Cardiac fibroblast (primary cell): ENCODE measurements at regions not wholly inside any gene's neighbourhood (a gene's known extent, or its start where the extent isn't known, plus 50 kb on each side); places are given as distances from the start of the nearest gene placed in this dataset.

ENCODE experiments used
- DNase-seq, 2 donors: peaks; one replicate each; pipeline versions ENCODE4 v3.0.0 to v3.0.0-alpha.2; 2010; ENCODE audit warnings: low read depth in 2 of 2
- H3K4me3 ChIP-seq, 2 donors: replicated peaks in 1 of 2; 1 replicate in 1 of 2; 2 replicates in 1 of 2; pipeline ENCODE4 v1.5.1; 2011; ENCODE audit warnings: low read depth in 2 of 2, low read length in 2 of 2, mild to moderate bottlenecking in 2 of 2, moderate library complexity in 1 of 2
- TF ChIP-seq, protein P1 (sequence below): IDR thresholded peaks from one replicate; pipeline ENCODE4 v1.5.1; 2011; ENCODE audit warnings: low read depth, mild to moderate bottlenecking, low read length, inconsistent platforms

DNA sequence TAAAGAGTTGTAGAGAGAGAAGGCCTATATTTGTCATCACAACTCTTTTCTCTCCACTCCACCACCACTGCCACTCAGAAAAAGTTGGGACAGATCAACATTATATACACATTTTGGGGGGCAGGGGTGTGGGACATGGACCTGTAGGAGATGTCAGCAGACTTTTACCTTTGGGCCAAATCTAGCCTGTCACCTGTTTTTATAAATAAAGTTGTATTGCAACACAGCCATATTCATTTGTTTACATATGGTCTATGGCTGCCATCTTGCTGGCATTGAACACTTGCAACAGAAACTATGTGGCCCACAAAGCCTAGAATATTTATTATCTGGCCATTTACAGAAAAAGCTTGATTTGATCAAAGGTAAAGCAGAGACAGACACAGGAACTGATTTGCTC lies 250.7 kb downstream of the BTG1 start:
- TF ChIP-seq, protein P1, sequence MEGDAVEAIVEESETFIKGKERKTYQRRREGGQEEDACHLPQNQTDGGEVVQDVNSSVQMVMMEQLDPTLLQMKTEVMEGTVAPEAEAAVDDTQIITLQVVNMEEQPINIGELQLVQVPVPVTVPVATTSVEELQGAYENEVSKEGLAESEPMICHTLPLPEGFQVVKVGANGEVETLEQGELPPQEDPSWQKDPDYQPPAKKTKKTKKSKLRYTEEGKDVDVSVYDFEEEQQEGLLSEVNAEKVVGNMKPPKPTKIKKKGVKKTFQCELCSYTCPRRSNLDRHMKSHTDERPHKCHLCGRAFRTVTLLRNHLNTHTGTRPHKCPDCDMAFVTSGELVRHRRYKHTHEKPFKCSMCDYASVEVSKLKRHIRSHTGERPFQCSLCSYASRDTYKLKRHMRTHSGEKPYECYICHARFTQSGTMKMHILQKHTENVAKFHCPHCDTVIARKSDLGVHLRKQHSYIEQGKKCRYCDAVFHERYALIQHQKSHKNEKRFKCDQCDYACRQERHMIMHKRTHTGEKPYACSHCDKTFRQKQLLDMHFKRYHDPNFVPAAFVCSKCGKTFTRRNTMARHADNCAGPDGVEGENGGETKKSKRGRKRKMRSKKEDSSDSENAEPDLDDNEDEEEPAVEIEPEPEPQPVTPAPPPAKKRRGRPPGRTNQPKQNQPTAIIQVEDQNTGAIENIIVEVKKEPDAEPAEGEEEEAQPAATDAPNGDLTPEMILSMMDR: no peak
- no peak overlapping the region for H3K4me3 ChIP-seq
- DNase-seq: no peak

DNA sequence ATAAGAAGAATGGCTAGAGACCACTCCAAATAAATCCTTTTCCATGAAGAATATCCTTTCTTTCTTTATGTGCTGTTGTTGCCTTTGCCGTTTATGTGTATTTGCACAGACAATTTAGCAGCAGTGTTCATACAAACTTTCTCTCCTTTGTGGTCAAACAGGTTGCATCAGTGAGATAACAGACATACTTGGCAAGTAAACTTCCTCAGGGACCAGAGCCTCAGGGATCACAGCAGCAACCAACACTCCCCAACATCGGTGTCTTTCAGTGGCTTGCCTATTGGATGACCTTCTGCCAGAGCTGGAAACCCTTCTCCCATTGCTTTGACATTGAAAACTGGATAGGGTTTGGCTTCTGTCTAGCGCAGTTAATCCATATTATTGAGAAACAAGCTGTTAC lies 252.2 kb downstream of the BTG1 start:
- TF ChIP-seq, protein P1: no peak
- DNase-seq: no peak

DNA sequence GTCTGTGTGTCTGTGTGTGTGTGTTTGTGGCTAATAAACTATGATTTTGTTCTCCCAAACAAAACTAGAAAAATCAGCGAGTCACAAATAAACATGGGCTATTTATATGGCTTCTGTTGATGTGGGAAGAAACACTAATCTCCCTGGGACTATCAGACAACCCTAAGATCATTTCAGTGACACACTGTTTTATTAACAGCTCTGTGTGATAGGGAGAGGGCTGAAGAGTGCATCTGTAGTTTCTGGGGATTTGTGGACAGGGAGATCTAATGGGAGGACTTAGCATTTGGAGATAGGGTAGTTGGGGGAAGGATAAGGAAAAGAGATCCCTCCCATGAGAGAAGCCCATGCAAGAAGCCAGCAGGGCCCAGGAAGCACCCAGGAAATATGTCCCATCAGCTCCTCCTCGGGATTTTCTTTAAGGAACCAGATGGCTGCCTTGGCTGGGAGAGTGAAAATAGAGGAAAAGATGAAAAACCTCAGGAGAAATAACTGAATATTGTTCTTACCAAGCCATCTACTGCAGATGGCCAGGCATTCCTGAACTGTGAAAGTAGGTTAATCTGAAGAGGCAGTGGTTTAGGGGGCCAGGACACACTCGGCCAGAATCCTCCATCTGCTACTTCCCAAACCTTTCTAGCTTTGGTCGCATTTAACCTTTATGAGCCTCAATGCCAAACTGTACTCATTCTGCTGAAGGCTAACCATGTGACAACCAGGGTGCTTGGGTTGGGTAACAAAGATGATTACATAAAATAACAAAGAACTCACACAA lies 253.4 kb downstream of the BTG1 start:
- no peak for DNase-seq
- TF ChIP-seq, protein P1: no peak
- H3K4me3 ChIP-seq: no peak overlapping the region

More for the DNA sequence above, 252.2 kb downstream of the BTG1 start:
- H3K4me3 ChIP-seq: no peak overlapping the region

DNA sequence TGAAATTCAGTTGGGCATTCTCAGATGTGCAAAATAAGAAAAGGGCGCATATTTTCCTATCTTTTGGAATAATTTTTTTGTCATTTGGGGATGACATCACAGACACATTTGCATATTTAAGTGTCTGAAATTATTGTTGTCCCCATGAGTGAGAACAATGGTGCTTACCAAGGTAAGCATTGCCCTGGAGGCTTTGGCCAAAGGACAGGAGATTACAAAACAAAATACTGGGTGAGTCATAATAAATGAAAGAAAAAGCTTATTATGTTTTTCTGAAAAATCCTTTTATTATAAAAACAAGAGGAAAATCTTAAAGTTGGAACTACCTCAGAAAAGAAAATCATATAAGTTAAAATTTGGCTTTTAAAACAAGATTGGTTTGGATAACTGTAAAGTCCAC lies 254.9 kb downstream of the BTG1 start:
- H3K4me3 ChIP-seq: no peak overlapping the region
- TF ChIP-seq, protein P1: no peak
- peak; percentile 20 to 61 for DNase-seq

DNA sequence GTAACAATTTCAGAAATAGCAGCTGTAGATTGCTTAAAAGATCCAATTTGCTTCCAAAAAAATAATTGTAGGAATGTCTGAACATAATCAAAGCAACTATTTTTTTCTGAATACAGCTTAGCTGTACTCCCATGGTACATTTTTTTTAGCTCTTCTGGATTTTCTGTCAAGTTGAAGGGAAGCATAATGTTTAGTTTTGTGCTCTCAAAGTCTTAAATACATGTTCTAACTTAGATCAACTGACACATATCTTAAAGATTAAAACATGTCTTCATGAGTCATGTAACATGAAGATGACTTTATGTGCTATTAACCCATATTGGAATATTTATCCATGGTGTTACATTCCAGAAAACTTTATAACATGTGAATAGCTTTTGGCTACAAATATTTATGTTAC lies 255.7 kb downstream of the BTG1 start:
- DNase-seq: no peak
- H3K4me3 ChIP-seq: no peak overlapping the region
- TF ChIP-seq, protein P1: no peak

DNA sequence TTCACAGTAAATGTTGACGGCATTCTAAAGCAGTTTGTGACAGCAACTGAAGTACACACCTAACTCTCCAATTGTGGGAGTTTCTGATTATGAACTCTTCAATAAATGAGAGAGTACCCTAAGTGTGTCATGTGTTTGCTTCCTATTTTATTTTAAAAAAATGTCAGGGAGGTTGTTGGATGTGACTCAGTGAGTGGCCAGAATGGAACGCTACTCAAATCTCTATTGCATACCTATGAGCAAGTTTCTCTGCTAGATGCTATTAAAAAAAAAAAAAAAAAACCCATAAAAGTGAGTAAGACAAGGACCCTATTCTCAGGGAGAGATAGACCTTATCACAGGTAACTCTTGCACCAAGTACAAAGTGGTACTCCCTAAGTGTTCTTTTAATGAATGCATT lies 256.6 kb downstream of the BTG1 start:
- DNase-seq: peak in 1 of 2 donors; percentile 44
- no peak overlapping the region for H3K4me3 ChIP-seq
- TF ChIP-seq, protein P1: no peak

DNA sequence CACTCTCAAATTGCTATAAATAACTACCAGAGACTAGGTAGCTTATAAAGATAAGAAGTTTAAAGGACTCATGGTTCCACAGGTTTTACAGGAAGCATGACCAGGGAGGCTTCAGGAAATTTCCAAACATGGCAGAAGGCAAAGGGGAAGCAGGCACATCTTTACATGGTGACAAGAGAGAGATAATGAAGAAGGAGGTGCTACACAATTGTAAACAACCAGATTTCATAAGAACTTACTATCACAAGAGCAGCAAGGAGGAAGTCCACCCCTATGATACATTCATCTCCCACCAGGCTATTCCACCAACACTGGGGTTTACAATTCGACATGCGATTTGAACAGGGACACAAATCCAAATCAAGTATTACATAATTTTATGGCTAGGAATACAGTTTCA lies 257.7 kb downstream of the BTG1 start:
- no peak for DNase-seq
- TF ChIP-seq, protein P1: no peak
- no peak overlapping the region for H3K4me3 ChIP-seq
